Coronary artery (tissue), 2 donors: ENCODE measurements at regions not wholly inside any gene's neighbourhood (a gene's known extent, or its start where the extent isn't known, plus 50 kb on each side); places are given as distances from the start of the nearest gene placed in this dataset.

ENCODE experiments used
- DNase-seq: peaks from one replicate; pipeline ENCODE4 v3.0.0-alpha.2; 2017; ENCODE audit warnings: low spot score
- H3K27ac ChIP-seq, 2 donors: fragments of 200-600 bp; sonication (generic); one replicate each; pipeline ENCODE4 v1.5.1; 2016 to 2019
- H3K4me3 ChIP-seq: fragments of 200-600 bp; sonication (generic); 2 replicates; pipeline ENCODE4 v1.5.1; 2016; ENCODE audit warnings: mild to moderate bottlenecking, moderate library complexity
- TF ChIP-seq, protein P1 (sequence below): fragments of 200-600 bp; sonication (generic); IDR thresholded peaks from one replicate; pipeline ENCODE4 v1.5.1; 2019; ENCODE audit warnings: antibody characterized with exemption

DNA sequence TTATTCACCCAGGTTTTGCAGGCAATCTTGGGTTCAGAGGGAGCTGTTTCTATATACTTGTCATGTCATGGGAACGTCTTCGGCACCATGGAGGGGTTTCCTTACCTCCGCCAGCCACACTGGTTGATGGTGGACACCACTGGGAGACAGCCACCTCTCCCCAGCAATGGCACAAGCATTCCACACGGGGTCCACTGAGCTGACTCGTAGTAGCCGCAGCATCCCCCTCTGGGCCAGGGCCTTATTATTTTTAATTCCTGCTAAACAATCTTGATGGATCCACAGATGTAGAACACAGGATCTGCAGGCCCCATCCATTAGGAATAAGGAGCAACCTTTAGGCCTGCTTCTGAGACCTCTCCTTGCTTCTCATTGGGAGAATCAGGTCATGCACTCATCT lies 132.9 kb downstream of the DICER1 start:
- no peak for DNase-seq
- TF ChIP-seq, protein P1, sequence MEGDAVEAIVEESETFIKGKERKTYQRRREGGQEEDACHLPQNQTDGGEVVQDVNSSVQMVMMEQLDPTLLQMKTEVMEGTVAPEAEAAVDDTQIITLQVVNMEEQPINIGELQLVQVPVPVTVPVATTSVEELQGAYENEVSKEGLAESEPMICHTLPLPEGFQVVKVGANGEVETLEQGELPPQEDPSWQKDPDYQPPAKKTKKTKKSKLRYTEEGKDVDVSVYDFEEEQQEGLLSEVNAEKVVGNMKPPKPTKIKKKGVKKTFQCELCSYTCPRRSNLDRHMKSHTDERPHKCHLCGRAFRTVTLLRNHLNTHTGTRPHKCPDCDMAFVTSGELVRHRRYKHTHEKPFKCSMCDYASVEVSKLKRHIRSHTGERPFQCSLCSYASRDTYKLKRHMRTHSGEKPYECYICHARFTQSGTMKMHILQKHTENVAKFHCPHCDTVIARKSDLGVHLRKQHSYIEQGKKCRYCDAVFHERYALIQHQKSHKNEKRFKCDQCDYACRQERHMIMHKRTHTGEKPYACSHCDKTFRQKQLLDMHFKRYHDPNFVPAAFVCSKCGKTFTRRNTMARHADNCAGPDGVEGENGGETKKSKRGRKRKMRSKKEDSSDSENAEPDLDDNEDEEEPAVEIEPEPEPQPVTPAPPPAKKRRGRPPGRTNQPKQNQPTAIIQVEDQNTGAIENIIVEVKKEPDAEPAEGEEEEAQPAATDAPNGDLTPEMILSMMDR: no peak
- no peak overlapping the region for H3K27ac ChIP-seq
- H3K4me3 ChIP-seq: no peak overlapping the region

DNA sequence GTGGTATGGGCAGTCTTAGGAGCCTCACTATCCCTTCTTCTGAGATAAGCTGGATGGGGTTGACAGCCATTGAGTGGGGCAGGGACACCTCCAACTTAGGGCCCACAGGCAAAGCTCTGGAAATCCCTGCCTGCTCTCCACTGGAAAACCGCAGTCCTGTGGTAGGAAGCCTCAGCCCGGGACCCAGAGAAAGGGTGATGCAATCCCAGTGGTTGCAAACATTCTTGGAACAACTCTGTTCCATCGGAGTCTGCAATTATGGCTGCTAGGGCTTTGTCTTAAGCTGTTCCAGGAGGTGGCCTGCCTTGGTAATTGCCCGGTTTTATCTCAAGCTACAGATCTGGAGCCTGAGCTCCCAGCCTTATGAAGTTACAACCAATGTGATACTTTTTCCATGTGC lies 133.4 kb downstream of the DICER1 start:
- no peak for DNase-seq
- H3K27ac ChIP-seq: no peak overlapping the region
- no peak overlapping the region for H3K4me3 ChIP-seq
- TF ChIP-seq, protein P1: no peak

DNA sequence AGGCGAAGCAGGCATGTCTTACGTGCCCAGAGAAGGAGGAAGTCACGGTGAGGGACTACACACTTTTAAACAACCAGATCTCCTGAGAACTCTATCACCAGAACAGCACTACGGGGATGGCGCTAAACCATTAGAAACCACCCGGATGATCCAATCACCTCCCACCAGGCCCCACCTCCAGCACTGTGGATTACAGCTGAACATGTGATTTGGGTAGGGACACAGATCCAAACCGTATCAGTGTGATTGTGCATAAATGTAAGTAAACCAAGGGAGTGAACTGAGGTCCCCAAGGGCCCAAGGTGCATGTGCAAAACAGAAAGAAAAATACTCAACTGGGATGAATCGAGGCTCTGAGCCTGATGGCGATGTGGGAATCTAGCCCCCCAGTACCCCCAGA lies 134.2 kb downstream of the DICER1 start:
- TF ChIP-seq, protein P1: no peak

DNA sequence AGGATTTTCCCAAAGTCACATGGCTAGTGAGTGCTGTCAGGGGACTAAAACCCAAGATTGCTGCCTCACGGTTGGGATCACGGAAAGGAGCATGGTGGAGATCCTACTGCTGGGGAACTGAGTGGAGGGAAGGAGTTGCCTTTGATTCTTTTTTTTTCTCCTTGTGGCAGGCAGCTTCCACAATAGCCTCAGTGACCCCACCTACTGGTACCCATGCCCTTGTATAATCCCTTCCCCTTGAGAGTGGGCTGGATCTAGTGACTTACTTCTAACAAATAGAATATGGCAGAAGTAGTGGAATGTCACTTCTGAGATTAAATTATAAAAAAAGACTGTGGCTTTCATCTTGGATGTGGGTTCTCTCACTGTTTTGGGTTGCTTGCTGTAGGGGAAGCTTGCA lies 135.7 kb downstream of the DICER1 start:
- DNase-seq: no peak
- H3K27ac ChIP-seq: no peak overlapping the region
- no peak overlapping the region for H3K4me3 ChIP-seq
- TF ChIP-seq, protein P1: no peak

More for the DNA sequence above, 134.2 kb downstream of the DICER1 start:
- no peak overlapping the region for H3K4me3 ChIP-seq
- DNase-seq: no peak
- H3K27ac ChIP-seq: no peak overlapping the region

DNA sequence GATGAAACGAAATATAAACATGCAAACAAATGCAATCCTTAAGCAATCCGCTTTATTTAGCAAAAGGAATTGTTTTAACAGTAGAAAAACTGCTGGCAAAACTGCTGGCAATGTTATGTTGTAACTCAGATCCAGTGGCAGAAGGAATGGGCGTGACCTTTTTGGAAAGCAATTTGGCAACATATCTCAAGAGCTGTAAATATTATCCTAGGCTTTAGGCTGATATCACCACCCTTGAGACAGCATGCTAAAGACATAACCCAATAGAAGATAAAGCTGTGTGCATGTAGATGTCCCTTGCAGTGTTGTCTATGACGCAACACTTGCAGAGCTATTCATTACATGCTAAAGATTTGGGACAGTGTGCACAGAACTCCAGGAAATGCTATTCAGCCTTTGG lies 138.5 kb downstream of the DICER1 start:
- H3K4me3 ChIP-seq: no peak overlapping the region
- no peak overlapping the region for H3K27ac ChIP-seq
- TF ChIP-seq, protein P1: no peak
- DNase-seq: no peak

DNA sequence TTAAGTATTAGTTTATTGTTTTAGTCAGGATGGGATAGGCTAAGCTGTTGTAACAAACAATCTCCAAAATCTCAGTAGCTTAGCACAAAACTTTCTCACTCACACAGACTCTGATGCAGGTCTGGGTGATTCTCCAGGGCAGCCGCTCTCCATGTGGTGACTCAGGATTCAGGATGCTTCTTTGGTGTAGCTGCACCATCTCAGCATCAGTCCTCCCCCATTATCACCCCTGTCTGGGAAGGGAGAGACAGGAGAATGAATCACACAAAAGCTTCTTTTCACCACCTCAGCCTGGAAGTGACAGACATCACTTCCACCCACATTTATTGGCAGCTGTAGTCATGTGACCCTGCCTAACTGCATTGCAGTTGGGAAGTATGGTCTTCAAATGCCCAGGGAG lies 142.3 kb downstream of the DICER1 start:
- DNase-seq: no peak
- no peak overlapping the region for H3K27ac ChIP-seq
- TF ChIP-seq, protein P1: no peak

DNA sequence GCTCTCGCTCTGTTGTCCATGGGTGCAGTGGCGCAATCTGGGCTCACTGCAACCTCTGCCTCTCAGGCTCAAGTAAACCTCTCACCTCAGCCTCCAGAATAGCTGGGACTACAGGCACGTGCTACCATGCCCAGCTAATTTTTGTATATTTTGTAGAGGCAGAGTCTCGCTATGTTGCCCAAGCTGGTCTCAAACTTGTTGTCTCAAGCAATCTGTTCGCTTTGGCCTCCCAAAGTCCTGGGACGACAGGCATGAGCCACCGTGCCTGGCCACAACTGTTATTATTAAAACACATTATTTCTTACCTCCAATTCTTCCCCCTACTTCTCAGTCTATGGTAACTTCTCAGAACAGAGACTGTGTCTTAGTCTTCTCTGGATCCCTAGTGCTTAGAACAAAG lies 143.3 kb downstream of the DICER1 start:
- TF ChIP-seq, protein P1: no peak
- Histone ChIP-seq H3K27ac (no peak overlapping the region), H3K4me3 (no peak overlapping the region)
- no peak for DNase-seq

More for the DNA sequence above, 142.3 kb downstream of the DICER1 start:
- no peak overlapping the region for H3K4me3 ChIP-seq
